IMR-90 (cell line): ENCODE measurements at regions not wholly inside any gene's neighbourhood (a gene's known extent, or its start where the extent isn't known, plus 50 kb on each side); places are given as distances from the start of the nearest gene placed in this dataset.

Source experiments
- ATAC-seq: fragments of 200-7000 bp; cut with Tn5 transposase; 2 replicates; pipeline ENCODE4 v1.9.1; 2020; ENCODE audit warnings: low read depth, mild to moderate bottlenecking, moderate library complexity
- BruUV-seq: library from RNA; stranded (reverse); fragments of 400-500 nt; replicated peaks from 2 replicates; lab custom pipeline; 2021; lab: Mats Ljungman, UMichigan
- CTCF ChIA-PET: fragments of 300-600 bp; formaldehyde crosslinking; extraction: SDS; loops from one replicate; lab custom pipeline; 2021; ENCODE audit warnings: antibody characterized with exemption; lab: Yijun Ruan, JAX
- POLR2A ChIA-PET: fragments of 300-600 bp; sonication (Branson Sonifier 250); formaldehyde crosslinking; loops from one replicate; lab custom pipeline; 2022; ENCODE audit warnings: antibody characterized with exemption; ENCODE audit not compliant: unreplicated experiment; lab: Charles Lee
- DNase-seq: peaks from one replicate; pipeline ENCODE4 v3.0.0; 2013
- H2AFZ ChIP-seq: replicated peaks from 2 replicates; pipeline ENCODE3; 2013; ENCODE audit warnings: low read length, mild to moderate bottlenecking; ENCODE audit not compliant: poor library complexity
- H2AK5ac ChIP-seq: 2 replicates; pipeline ENCODE4 v1.6.1; 2013; ENCODE audit warnings: low read depth, low read length, inconsistent platforms
- H2AK9ac ChIP-seq: replicated peaks from 2 replicates; pipeline ENCODE3; 2013; ENCODE audit warnings: mild to moderate bottlenecking, low read depth, low read length, moderate library complexity; ENCODE audit not compliant: poor library complexity
- H2BK120ac ChIP-seq: 2 replicates; pipeline ENCODE4 v1.6.1; 2013; ENCODE audit warnings: low read depth, low read length, inconsistent platforms
- H2BK15ac ChIP-seq: 3 replicates; pipeline ENCODE4 v1.6.1; 2013; ENCODE audit warnings: low read depth, low read length, inconsistent platforms
- H2BK20ac ChIP-seq: 2 replicates; pipeline ENCODE4 v1.6.1; 2013; ENCODE audit warnings: low read depth, mild to moderate bottlenecking, inconsistent platforms, low read length, moderate library complexity
- H2BK5ac ChIP-seq: 2 replicates; pipeline ENCODE4 v1.6.1; 2013; ENCODE audit warnings: mild to moderate bottlenecking, low read depth, low read length, inconsistent platforms; ENCODE audit not compliant: poor library complexity, severe bottlenecking
- H3K14ac ChIP-seq: replicated peaks from 2 replicates; pipeline ENCODE4 v1.6.1; 2013; ENCODE audit warnings: low read depth, low read length, inconsistent platforms
- H3K18ac ChIP-seq: 2 replicates; pipeline ENCODE4 v1.6.1; 2013; ENCODE audit warnings: low read depth, low read length, control low read depth
- H3K23ac ChIP-seq: 2 replicates; pipeline ENCODE4 v1.6.1; 2013; ENCODE audit warnings: low read depth, low read length, inconsistent platforms
- H3K27ac ChIP-seq: 2 replicates; pipeline ENCODE4 v1.5.1; 2013; ENCODE audit warnings: mild to moderate bottlenecking, control low read depth, low read length; ENCODE audit not compliant: insufficient read depth
- H3K27me3 ChIP-seq: 2 replicates; pipeline ENCODE4 v1.6.1; 2013; ENCODE audit warnings: low read length; ENCODE audit not compliant: control insufficient read depth, insufficient read depth
- H3K36me3 ChIP-seq: 2 replicates; pipeline ENCODE4 v1.6.1; 2013; ENCODE audit warnings: low read length, mixed read lengths; ENCODE audit not compliant: control insufficient read depth, insufficient read depth
- H3K4ac ChIP-seq: 2 replicates; pipeline ENCODE4 v1.6.1; 2013; ENCODE audit warnings: low read depth, low read length, inconsistent platforms
- H3K4me1 ChIP-seq: 2 replicates; pipeline ENCODE4 v1.6.1; 2013; ENCODE audit warnings: low read length, mixed read lengths; ENCODE audit not compliant: control insufficient read depth, insufficient read depth
- H3K4me2 ChIP-seq: 2 replicates; pipeline ENCODE4 v1.6.1; 2013; ENCODE audit warnings: low read depth, mild to moderate bottlenecking, control low read depth, low read length, moderate library complexity
- H3K4me3 ChIP-seq: 2 replicates; pipeline ENCODE4 v1.5.1; 2013; ENCODE audit warnings: low read depth, mild to moderate bottlenecking, control low read depth, low read length, moderate library complexity; ENCODE audit not compliant: insufficient read depth
- H3K56ac ChIP-seq: 2 replicates; pipeline ENCODE4 v1.6.1; 2013; ENCODE audit warnings: low read length, inconsistent platforms; ENCODE audit not compliant: insufficient read depth; ENCODE audit errors: extremely low read depth
- H3K79me1 ChIP-seq, 2 experiments: 2 replicates each; pipeline ENCODE4 v1.6.1; 2013; ENCODE audit warnings: low read length in 2 of 2, inconsistent platforms in 1 of 2, low read depth in 1 of 2
- H3K9ac ChIP-seq: 2 replicates; pipeline ENCODE4 v1.6.1; 2013; ENCODE audit warnings: low read depth, low read length, control low read depth
- H3K9me1 ChIP-seq: 2 replicates; pipeline ENCODE4 v1.6.1; 2013; ENCODE audit warnings: low read length, inconsistent platforms; ENCODE audit not compliant: insufficient read depth
- H3K9me3 ChIP-seq: 2 replicates; pipeline ENCODE4 v1.6.1; 2013; ENCODE audit warnings: low read length; ENCODE audit not compliant: control insufficient read depth, insufficient read depth
- H4K20me1 ChIP-seq: 2 replicates; pipeline ENCODE4 v1.6.1; 2013; ENCODE audit warnings: low read length, inconsistent platforms; ENCODE audit not compliant: insufficient read depth
- H4K5ac ChIP-seq: 2 replicates; pipeline ENCODE4 v1.6.1; 2013; ENCODE audit warnings: mild to moderate bottlenecking, low read depth, low read length, control low read depth
- H4K8ac ChIP-seq, 2 experiments: 2 replicates each; pipeline ENCODE4 v1.6.1; 2013; ENCODE audit warnings: low read depth in 2 of 2, low read length in 2 of 2, control low read depth in 1 of 2, inconsistent platforms in 1 of 2
- H4K91ac ChIP-seq: 2 replicates; pipeline ENCODE4 v1.6.1; 2013; ENCODE audit warnings: low read depth, low read length, inconsistent platforms; ENCODE audit not compliant: insufficient read depth
- BHLHE40 ChIP-seq: fragments of 150-350 bp; IDR thresholded peaks from 2 replicates; pipeline ENCODE4 v1.6.1; 2016; ENCODE audit warnings: mild to moderate bottlenecking, low read depth, low read length
- MXI1 ChIP-seq: IDR thresholded peaks from 2 replicates; pipeline ENCODE4 v1.6.1; 2012; ENCODE audit warnings: low read depth, mild to moderate bottlenecking, low read length, moderate library complexity, borderline replicate concordance
- NFE2L2 ChIP-seq: fragments of 150-350 bp; IDR thresholded peaks from 2 replicates; pipeline ENCODE4 v1.6.1; 2016; ENCODE audit warnings: low read depth, mild to moderate bottlenecking, low read length
- RFX5 ChIP-seq: IDR thresholded peaks from 2 replicates; pipeline ENCODE4 v1.8.0; 2012; ENCODE audit warnings: low read depth, mild to moderate bottlenecking, low read length, moderate library complexity
- USF2 ChIP-seq: fragments of 150-350 bp; IDR thresholded peaks from 2 replicates; pipeline ENCODE4 v1.6.1; 2017; ENCODE audit warnings: mild to moderate bottlenecking, antibody characterized with exemption, low read length, low read depth
- WGBS, 2 experiments: methylation state at CpG; one replicate each; pipeline versions ENCODE4 v1.1.5 to v1.1.7; 2013; ENCODE audit warnings: missing lambda C conversion rate in 2 of 2; ENCODE audit not compliant: insufficient read length in 1 of 2; ENCODE audit errors: extremely low coverage in 2 of 2; 5-methylcytosine and 5-hydroxymethylcytosine counted together
- dilution Hi-C: fragments of 300-500 bp; cut with HindIII; formaldehyde crosslinking; loops from one replicate; pipeline ENCODE4 v1.14.3; 2018; ENCODE audit warnings: low sequenced_read_pairs; ENCODE audit not compliant: unreplicated experiment
- in situ Hi-C: fragments of 300-500 bp; cut with MboI; formaldehyde crosslinking; loops from 3 replicates; pipeline ENCODE4 v1.14.3; 2019; ENCODE audit warnings: low sequenced_read_pairs, inconsistent platforms, mixed read lengths
- intact Hi-C: fragments of 100-400 bp; cut with micrococcal nuclease; formaldehyde crosslinking; loops from 2 replicates; pipeline ENCODE4 v1.10.0; 2022
- TF ChIP-seq, protein P1 (sequence below): conservative IDR thresholded peaks from 2 replicates; pipeline ENCODE4 v1.5.1; 2012; ENCODE audit warnings: mild to moderate bottlenecking, low read depth, low read length, improper control_type of control experiment

GRCh38 chr13:60629158-60629557 is 232.1 kb downstream of the TDRD3 start:
- no peak overlapping the region for H3K14ac ChIP-seq
- H2AFZ ChIP-seq: no peak overlapping the region
- in situ Hi-C loops (loop anchor here (10.0 kb wide), 1 partner anchor 786 kb away; the partner anchor contains the start of gene PCDH20), intact Hi-C loops (loop anchor here (5.0 kb wide), 1 partner anchor 1728 kb away; no protein-coding TSS in a partner anchor), dilution Hi-C loops (no loop called here)
- no peak overlapping the region for H3K4me3 ChIP-seq
- H3K9me3 ChIP-seq: no peaks in the 10 kb centered on the region
- H2AK5ac ChIP-seq: no peak overlapping the region
- no peaks in the 10 kb centered on the region for H3K9me1 ChIP-seq
- no peak overlapping the region for H2BK20ac ChIP-seq
- H3K4me2 ChIP-seq: no peak overlapping the region
- WGBS, 2 experiments: no CpG with 5 or more reads among the region's 5 CpGs
- no peak overlapping the region for H4K91ac ChIP-seq
- no peak overlapping the region for H3K4ac ChIP-seq
- H3K27ac ChIP-seq: no peak overlapping the region
- no peak for DNase-seq
- no peaks in the 10 kb centered on the region for H3K79me1 ChIP-seq
- H2BK120ac ChIP-seq: no peak overlapping the region
- no peak for ATAC-seq
- H3K9ac ChIP-seq: no peak overlapping the region
- no peak overlapping the region for H2BK15ac ChIP-seq
- no peaks in the 10 kb centered on the region for H3K36me3 ChIP-seq
- no peak overlapping the region for H4K5ac ChIP-seq
- no peak overlapping the region for H2AK9ac ChIP-seq
- H4K20me1 ChIP-seq: no peaks in the 10 kb centered on the region
- H3K23ac ChIP-seq: no peak overlapping the region
- H3K4me1 ChIP-seq: no peaks in the 10 kb centered on the region
- TF ChIP-seq MXI1 (no peak), USF2 (no peak), RFX5 (no peak), NFE2L2 (no peak), BHLHE40 (no peak)
- TF ChIP-seq, protein P1, sequence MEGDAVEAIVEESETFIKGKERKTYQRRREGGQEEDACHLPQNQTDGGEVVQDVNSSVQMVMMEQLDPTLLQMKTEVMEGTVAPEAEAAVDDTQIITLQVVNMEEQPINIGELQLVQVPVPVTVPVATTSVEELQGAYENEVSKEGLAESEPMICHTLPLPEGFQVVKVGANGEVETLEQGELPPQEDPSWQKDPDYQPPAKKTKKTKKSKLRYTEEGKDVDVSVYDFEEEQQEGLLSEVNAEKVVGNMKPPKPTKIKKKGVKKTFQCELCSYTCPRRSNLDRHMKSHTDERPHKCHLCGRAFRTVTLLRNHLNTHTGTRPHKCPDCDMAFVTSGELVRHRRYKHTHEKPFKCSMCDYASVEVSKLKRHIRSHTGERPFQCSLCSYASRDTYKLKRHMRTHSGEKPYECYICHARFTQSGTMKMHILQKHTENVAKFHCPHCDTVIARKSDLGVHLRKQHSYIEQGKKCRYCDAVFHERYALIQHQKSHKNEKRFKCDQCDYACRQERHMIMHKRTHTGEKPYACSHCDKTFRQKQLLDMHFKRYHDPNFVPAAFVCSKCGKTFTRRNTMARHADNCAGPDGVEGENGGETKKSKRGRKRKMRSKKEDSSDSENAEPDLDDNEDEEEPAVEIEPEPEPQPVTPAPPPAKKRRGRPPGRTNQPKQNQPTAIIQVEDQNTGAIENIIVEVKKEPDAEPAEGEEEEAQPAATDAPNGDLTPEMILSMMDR: no peak
- no peak overlapping the region for H4K8ac ChIP-seq
- CTCF ChIA-PET: no interaction called here
- H3K27me3 ChIP-seq: no peaks in the 10 kb centered on the region
- BruUV-seq: no TSS peak
- H2BK5ac ChIP-seq: no peak overlapping the region
- no peak overlapping the region for H3K18ac ChIP-seq
- POLR2A ChIA-PET: no interaction called here
- H3K56ac ChIP-seq: no peak overlapping the region
